IMR-90 (cell line): ENCODE measurements at regions not wholly inside any gene's neighbourhood (a gene's known extent, or its start where the extent isn't known, plus 50 kb on each side); places are given as distances from the start of the nearest gene placed in this dataset.
"Not testable (repeated sequence)": the region's sequence is repeated elsewhere in the genome, so short reads cannot be mapped to it uniquely, and the experiment has no call there.

ENCODE experiments used
- ATAC-seq: fragments of 200-7000 bp; cut with Tn5 transposase; 2 replicates; pipeline ENCODE4 v1.9.1; 2020; ENCODE audit warnings: low read depth, mild to moderate bottlenecking, moderate library complexity
- BruUV-seq: library from RNA; stranded (reverse); fragments of 400-500 nt; replicated peaks from 2 replicates; lab custom pipeline; 2021; lab: Mats Ljungman, UMichigan
- CTCF ChIA-PET: fragments of 300-600 bp; formaldehyde crosslinking; extraction: SDS; loops from one replicate; lab custom pipeline; 2021; ENCODE audit warnings: antibody characterized with exemption; lab: Yijun Ruan, JAX
- POLR2A ChIA-PET: fragments of 300-600 bp; sonication (Branson Sonifier 250); formaldehyde crosslinking; loops from one replicate; lab custom pipeline; 2022; ENCODE audit warnings: antibody characterized with exemption; ENCODE audit not compliant: unreplicated experiment; lab: Charles Lee
- DNase-seq: peaks from one replicate; pipeline ENCODE4 v3.0.0; 2013
- H2AFZ ChIP-seq: replicated peaks from 2 replicates; pipeline ENCODE3; 2013; ENCODE audit warnings: low read length, mild to moderate bottlenecking; ENCODE audit not compliant: poor library complexity
- H2AK5ac ChIP-seq: 2 replicates; pipeline ENCODE4 v1.6.1; 2013; ENCODE audit warnings: low read depth, low read length, inconsistent platforms
- H2AK9ac ChIP-seq: replicated peaks from 2 replicates; pipeline ENCODE3; 2013; ENCODE audit warnings: mild to moderate bottlenecking, low read depth, low read length, moderate library complexity; ENCODE audit not compliant: poor library complexity
- H2BK120ac ChIP-seq: 2 replicates; pipeline ENCODE4 v1.6.1; 2013; ENCODE audit warnings: low read depth, low read length, inconsistent platforms
- H2BK15ac ChIP-seq: 3 replicates; pipeline ENCODE4 v1.6.1; 2013; ENCODE audit warnings: low read depth, low read length, inconsistent platforms
- H2BK20ac ChIP-seq: 2 replicates; pipeline ENCODE4 v1.6.1; 2013; ENCODE audit warnings: low read depth, mild to moderate bottlenecking, inconsistent platforms, low read length, moderate library complexity
- H2BK5ac ChIP-seq: 2 replicates; pipeline ENCODE4 v1.6.1; 2013; ENCODE audit warnings: mild to moderate bottlenecking, low read depth, low read length, inconsistent platforms; ENCODE audit not compliant: poor library complexity, severe bottlenecking
- H3K14ac ChIP-seq: replicated peaks from 2 replicates; pipeline ENCODE4 v1.6.1; 2013; ENCODE audit warnings: low read depth, low read length, inconsistent platforms
- H3K18ac ChIP-seq: 2 replicates; pipeline ENCODE4 v1.6.1; 2013; ENCODE audit warnings: low read depth, low read length, control low read depth
- H3K23ac ChIP-seq: 2 replicates; pipeline ENCODE4 v1.6.1; 2013; ENCODE audit warnings: low read depth, low read length, inconsistent platforms
- H3K27ac ChIP-seq: 2 replicates; pipeline ENCODE4 v1.5.1; 2013; ENCODE audit warnings: mild to moderate bottlenecking, control low read depth, low read length; ENCODE audit not compliant: insufficient read depth
- H3K27me3 ChIP-seq: 2 replicates; pipeline ENCODE4 v1.6.1; 2013; ENCODE audit warnings: low read length; ENCODE audit not compliant: control insufficient read depth, insufficient read depth
- H3K36me3 ChIP-seq: 2 replicates; pipeline ENCODE4 v1.6.1; 2013; ENCODE audit warnings: low read length, mixed read lengths; ENCODE audit not compliant: control insufficient read depth, insufficient read depth
- H3K4ac ChIP-seq: 2 replicates; pipeline ENCODE4 v1.6.1; 2013; ENCODE audit warnings: low read depth, low read length, inconsistent platforms
- H3K4me1 ChIP-seq: 2 replicates; pipeline ENCODE4 v1.6.1; 2013; ENCODE audit warnings: low read length, mixed read lengths; ENCODE audit not compliant: control insufficient read depth, insufficient read depth
- H3K4me2 ChIP-seq: 2 replicates; pipeline ENCODE4 v1.6.1; 2013; ENCODE audit warnings: low read depth, mild to moderate bottlenecking, control low read depth, low read length, moderate library complexity
- H3K4me3 ChIP-seq: 2 replicates; pipeline ENCODE4 v1.5.1; 2013; ENCODE audit warnings: low read depth, mild to moderate bottlenecking, control low read depth, low read length, moderate library complexity; ENCODE audit not compliant: insufficient read depth
- H3K56ac ChIP-seq: 2 replicates; pipeline ENCODE4 v1.6.1; 2013; ENCODE audit warnings: low read length, inconsistent platforms; ENCODE audit not compliant: insufficient read depth; ENCODE audit errors: extremely low read depth
- H3K79me1 ChIP-seq, 2 experiments: 2 replicates each; pipeline ENCODE4 v1.6.1; 2013; ENCODE audit warnings: low read length in 2 of 2, inconsistent platforms in 1 of 2, low read depth in 1 of 2
- H3K9ac ChIP-seq: 2 replicates; pipeline ENCODE4 v1.6.1; 2013; ENCODE audit warnings: low read depth, low read length, control low read depth
- H3K9me1 ChIP-seq: 2 replicates; pipeline ENCODE4 v1.6.1; 2013; ENCODE audit warnings: low read length, inconsistent platforms; ENCODE audit not compliant: insufficient read depth
- H3K9me3 ChIP-seq: 2 replicates; pipeline ENCODE4 v1.6.1; 2013; ENCODE audit warnings: low read length; ENCODE audit not compliant: control insufficient read depth, insufficient read depth
- H4K20me1 ChIP-seq: 2 replicates; pipeline ENCODE4 v1.6.1; 2013; ENCODE audit warnings: low read length, inconsistent platforms; ENCODE audit not compliant: insufficient read depth
- H4K5ac ChIP-seq: 2 replicates; pipeline ENCODE4 v1.6.1; 2013; ENCODE audit warnings: mild to moderate bottlenecking, low read depth, low read length, control low read depth
- H4K8ac ChIP-seq, 2 experiments: 2 replicates each; pipeline ENCODE4 v1.6.1; 2013; ENCODE audit warnings: low read depth in 2 of 2, low read length in 2 of 2, control low read depth in 1 of 2, inconsistent platforms in 1 of 2
- H4K91ac ChIP-seq: 2 replicates; pipeline ENCODE4 v1.6.1; 2013; ENCODE audit warnings: low read depth, low read length, inconsistent platforms; ENCODE audit not compliant: insufficient read depth
- BHLHE40 ChIP-seq: fragments of 150-350 bp; IDR thresholded peaks from 2 replicates; pipeline ENCODE4 v1.6.1; 2016; ENCODE audit warnings: mild to moderate bottlenecking, low read depth, low read length
- FOS ChIP-seq: fragments of 150-350 bp; IDR thresholded peaks from 2 replicates; pipeline ENCODE4 v1.6.1; 2016; ENCODE audit warnings: low read depth, low read length
- MAFK ChIP-seq: IDR thresholded peaks from 2 replicates; pipeline ENCODE4 v1.6.1; 2012; ENCODE audit warnings: low read depth, low read length, improper control_type of control experiment
- MAZ ChIP-seq: IDR thresholded peaks from 2 replicates; pipeline ENCODE4 v1.6.1; 2012; ENCODE audit warnings: low read depth, mild to moderate bottlenecking, low read length, improper control_type of control experiment, moderate library complexity, borderline replicate concordance
- MXI1 ChIP-seq: IDR thresholded peaks from 2 replicates; pipeline ENCODE4 v1.6.1; 2012; ENCODE audit warnings: low read depth, mild to moderate bottlenecking, low read length, moderate library complexity, borderline replicate concordance
- NFE2L2 ChIP-seq: fragments of 150-350 bp; IDR thresholded peaks from 2 replicates; pipeline ENCODE4 v1.6.1; 2016; ENCODE audit warnings: low read depth, mild to moderate bottlenecking, low read length
- POLR2A ChIP-seq: IDR thresholded peaks from 2 replicates; pipeline ENCODE4 v1.6.1; 2012; ENCODE audit warnings: mild to moderate bottlenecking, low read depth, low read length
- RAD21 ChIP-seq: IDR thresholded peaks from 2 replicates; pipeline ENCODE4 v1.6.1; 2012; ENCODE audit warnings: low read length, improper control_type of control experiment
- SMC3 ChIP-seq: fragments of 150-350 bp; IDR thresholded peaks from 2 replicates; pipeline ENCODE4 v1.6.1; 2016; ENCODE audit warnings: low read depth, mild to moderate bottlenecking, antibody characterized with exemption, low read length, moderate library complexity
- WGBS, 2 experiments: methylation state at CpG; one replicate each; pipeline versions ENCODE4 v1.1.5 to v1.1.7; 2013; ENCODE audit warnings: missing lambda C conversion rate in 2 of 2; ENCODE audit not compliant: insufficient read length in 1 of 2; ENCODE audit errors: extremely low coverage in 2 of 2; 5-methylcytosine and 5-hydroxymethylcytosine counted together
- dilution Hi-C: fragments of 300-500 bp; cut with HindIII; formaldehyde crosslinking; loops from one replicate; pipeline ENCODE4 v1.14.3; 2018; ENCODE audit warnings: low sequenced_read_pairs; ENCODE audit not compliant: unreplicated experiment
- in situ Hi-C: fragments of 300-500 bp; cut with MboI; formaldehyde crosslinking; loops from 3 replicates; pipeline ENCODE4 v1.14.3; 2019; ENCODE audit warnings: low sequenced_read_pairs, inconsistent platforms, mixed read lengths
- intact Hi-C: fragments of 100-400 bp; cut with micrococcal nuclease; formaldehyde crosslinking; loops from 2 replicates; pipeline ENCODE4 v1.10.0; 2022
- TF ChIP-seq, protein P1 (sequence below): fragments of 150-350 bp; IDR thresholded peaks from 2 replicates; pipeline ENCODE4 v1.6.1; 2017; ENCODE audit warnings: mild to moderate bottlenecking, antibody characterized with exemption, low read length, low read depth

DNA sequence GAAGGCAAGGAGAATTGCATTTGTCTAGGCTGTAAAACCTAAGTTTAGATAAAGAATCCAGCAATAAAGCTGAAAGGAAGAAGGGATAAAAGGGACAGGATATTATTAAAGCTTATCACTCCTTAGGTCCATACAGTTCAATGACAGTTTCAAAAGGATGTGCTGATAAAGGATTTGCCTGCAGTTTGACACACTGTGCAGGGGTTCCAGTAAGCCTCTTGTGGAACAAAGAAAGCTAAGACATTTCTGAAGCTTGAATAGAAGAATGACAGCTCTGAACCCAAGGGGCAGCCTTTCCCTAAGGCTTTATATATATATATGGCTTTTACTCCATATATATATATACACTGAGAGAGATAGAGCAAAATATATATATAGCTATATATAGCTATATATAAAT is 276.8 kb upstream of the GRM3 start:
- ATAC-seq (no peak), DNase-seq (no peak)
- no peak overlapping the region for H3K4me2 ChIP-seq
- no peak overlapping the region for H4K91ac ChIP-seq
- H3K27ac ChIP-seq, result no peak overlapping the region
- H2BK20ac ChIP-seq, result no peak overlapping the region
- H3K4ac ChIP-seq, result no peak overlapping the region
- H2AK5ac ChIP-seq, result no peak overlapping the region
- no peaks in the 10 kb centered on the region for H3K9me1 ChIP-seq
- in situ Hi-C loops (no loop called here), dilution Hi-C loops (no loop called here), intact Hi-C loops (no loop called here)
- H3K79me1 ChIP-seq, result no peaks in the 10 kb centered on the region
- H4K8ac ChIP-seq, result no peak overlapping the region
- H2BK15ac ChIP-seq, result no peak overlapping the region
- H3K14ac ChIP-seq, result no peak overlapping the region
- H3K27me3 ChIP-seq, result no peaks in the 10 kb centered on the region
- no peak overlapping the region for H2BK5ac ChIP-seq
- no peak overlapping the region for H2AFZ ChIP-seq
- no peak overlapping the region for H3K56ac ChIP-seq
- H3K23ac ChIP-seq, result no peak overlapping the region
- ChIA-PET POLR2A (no interaction called here), CTCF (no interaction called here)
- TF ChIP-seq NFE2L2, result no peak
- no peak for TF ChIP-seq POLR2A
- TF ChIP-seq FOS, result no peak
- no peak for TF ChIP-seq MAFK
- no peak for TF ChIP-seq MXI1
- TF ChIP-seq BHLHE40, result no peak
- TF ChIP-seq MAZ, result no peak
- TF ChIP-seq, protein P1, sequence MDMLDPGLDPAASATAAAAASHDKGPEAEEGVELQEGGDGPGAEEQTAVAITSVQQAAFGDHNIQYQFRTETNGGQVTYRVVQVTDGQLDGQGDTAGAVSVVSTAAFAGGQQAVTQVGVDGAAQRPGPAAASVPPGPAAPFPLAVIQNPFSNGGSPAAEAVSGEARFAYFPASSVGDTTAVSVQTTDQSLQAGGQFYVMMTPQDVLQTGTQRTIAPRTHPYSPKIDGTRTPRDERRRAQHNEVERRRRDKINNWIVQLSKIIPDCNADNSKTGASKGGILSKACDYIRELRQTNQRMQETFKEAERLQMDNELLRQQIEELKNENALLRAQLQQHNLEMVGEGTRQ, result no peak
- TF ChIP-seq RAD21, result no peak
- no peak for TF ChIP-seq SMC3
- no peak overlapping the region for H2BK120ac ChIP-seq
- BruUV-seq, result no TSS peak
- H2AK9ac ChIP-seq, result no peak overlapping the region
- no peaks in the 10 kb centered on the region for H3K36me3 ChIP-seq
- H3K18ac ChIP-seq, result no peak overlapping the region
- no peaks in the 10 kb centered on the region for H4K20me1 ChIP-seq
- H3K9me3 ChIP-seq, result no peaks in the 10 kb centered on the region; the same call in 1 of the 2 replicates
- no peak overlapping the region for H4K5ac ChIP-seq
- no peak overlapping the region for H3K4me3 ChIP-seq
- no peak overlapping the region for H3K9ac ChIP-seq
- no peaks in the 10 kb centered on the region for H3K4me1 ChIP-seq

DNA sequence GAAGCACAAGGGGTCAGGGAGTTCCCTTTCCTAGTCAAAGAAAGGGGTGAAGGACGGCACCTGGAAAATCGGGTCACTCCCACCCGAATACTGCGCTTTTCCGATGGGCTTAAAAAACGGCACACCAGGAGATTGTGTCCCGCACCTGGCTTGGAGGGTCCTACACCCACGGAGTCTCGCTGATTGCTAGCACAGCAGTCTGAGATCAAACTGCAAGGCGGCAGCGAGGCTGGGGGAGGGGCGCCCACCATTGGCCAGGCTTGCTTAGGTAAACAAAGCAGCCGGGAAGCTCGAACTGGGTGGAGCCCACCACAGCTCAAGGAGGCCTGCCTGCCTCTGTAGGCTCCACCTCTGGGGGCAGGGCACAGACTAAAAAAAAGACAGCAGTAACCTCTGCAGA is 303.3 kb upstream of the GRM3 start:
- H3K27ac ChIP-seq, H4K8ac ChIP-seq, H3K4me3 ChIP-seq, H2AFZ ChIP-seq, H3K36me3 ChIP-seq, H3K9me3 ChIP-seq, dilution Hi-C loops, H2AK9ac ChIP-seq, H2BK5ac ChIP-seq, H2BK15ac ChIP-seq, H4K20me1 ChIP-seq, H2BK20ac ChIP-seq, H3K9ac ChIP-seq, H3K27me3 ChIP-seq, CTCF ChIA-PET, H3K56ac ChIP-seq, ATAC-seq, in situ Hi-C loops, H3K14ac ChIP-seq, H3K9me1 ChIP-seq, H3K4me1 ChIP-seq, H2AK5ac ChIP-seq, H3K4me2 ChIP-seq, H3K4ac ChIP-seq, H3K18ac ChIP-seq, H4K91ac ChIP-seq, H2BK120ac ChIP-seq, intact Hi-C loops, POLR2A ChIA-PET, H3K79me1 ChIP-seq, H4K5ac ChIP-seq, DNase-seq, H3K23ac ChIP-seq, BruUV-seq: not testable (repeated sequence)
- WGBS, 2 experiments, result no CpG with 5 or more reads among the region's 14 CpGs
